HG02642 (cell line): ENCODE measurements at regions not wholly inside any gene's neighbourhood (a gene's known extent, or its start where the extent isn't known, plus 50 kb on each side); places are given as distances from the start of the nearest gene placed in this dataset.
"Not testable (repeated sequence)": the region's sequence is repeated elsewhere in the genome, so short reads cannot be mapped to it uniquely, and the experiment has no call there.

ENCODE experiments used
- ATAC-seq: cut with Tn5 transposase; IDR thresholded peaks from one replicate; pipeline ENCODE4 v1.9.1; 2021; ENCODE audit warnings: mild to moderate bottlenecking; ENCODE audit not compliant: unreplicated experiment, poor library complexity

- no peak for ATAC-seq
Observed at GRCh38 chr9:129419382-129419899, 201.5 kb downstream of the C9orf50 start.

DNA sequence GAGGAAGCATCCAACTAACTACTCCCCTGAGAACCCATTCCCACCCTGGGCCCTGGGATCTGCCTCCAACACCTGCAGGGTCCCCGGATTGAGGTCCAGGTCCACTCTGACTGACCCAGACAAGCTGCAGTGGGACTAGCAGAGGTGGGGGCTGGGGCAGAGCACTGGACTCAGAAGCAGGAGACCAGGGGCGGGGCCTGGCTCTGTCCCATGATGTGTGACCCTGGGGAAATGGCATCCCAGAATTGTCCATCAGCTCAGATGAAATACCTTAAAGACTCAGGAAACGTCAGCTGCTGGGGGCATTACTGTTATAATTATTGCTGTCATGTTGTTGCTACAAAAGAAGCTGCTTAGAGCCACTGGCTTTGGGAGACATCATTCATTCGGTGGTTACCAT lies 202.4 kb downstream of the C9orf50 start:
- no peak for ATAC-seq

GRCh38 chr9:129416821-129417539 lies 203.9 kb downstream of the C9orf50 start:
- ATAC-seq, result no peak

DNA sequence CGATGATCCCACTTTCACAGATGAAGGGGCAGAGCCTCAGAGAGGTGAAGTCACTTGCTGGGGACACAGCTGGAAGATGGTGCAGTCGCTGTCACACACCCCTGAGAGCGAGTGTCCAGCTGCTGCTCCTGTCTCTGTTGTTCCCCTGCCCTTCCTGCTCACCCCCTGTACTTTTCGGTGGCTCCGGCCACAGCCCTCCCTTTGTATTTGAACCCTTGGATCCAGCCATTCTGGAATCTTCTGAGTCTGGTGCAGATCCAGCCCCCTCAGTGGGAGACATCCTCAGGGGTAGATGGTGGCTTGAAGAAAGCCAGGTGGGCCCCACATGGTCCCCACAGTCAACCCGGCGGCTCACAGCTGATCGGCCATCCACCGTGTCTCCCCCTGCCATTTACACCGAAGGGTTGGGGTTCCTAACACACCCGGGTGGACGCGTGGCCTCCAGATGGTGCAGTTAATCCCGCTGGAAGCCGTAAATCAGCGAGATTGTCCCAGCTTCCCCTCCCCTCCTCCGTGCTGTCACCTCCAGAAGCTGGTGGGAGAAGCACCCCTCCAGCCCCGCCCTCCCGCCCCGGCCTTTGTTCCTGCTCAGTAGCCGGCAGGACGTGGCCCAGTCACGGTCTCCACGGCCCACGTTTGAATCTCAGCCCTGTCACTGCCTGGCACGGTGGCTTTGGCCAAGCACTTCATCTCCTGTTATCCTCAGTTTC lies 204.8 kb downstream of the C9orf50 start:
- no peak for ATAC-seq

GRCh38 chr9:129414993-129415941 lies 205.6 kb downstream of the C9orf50 start:
- ATAC-seq, result no peak

DNA sequence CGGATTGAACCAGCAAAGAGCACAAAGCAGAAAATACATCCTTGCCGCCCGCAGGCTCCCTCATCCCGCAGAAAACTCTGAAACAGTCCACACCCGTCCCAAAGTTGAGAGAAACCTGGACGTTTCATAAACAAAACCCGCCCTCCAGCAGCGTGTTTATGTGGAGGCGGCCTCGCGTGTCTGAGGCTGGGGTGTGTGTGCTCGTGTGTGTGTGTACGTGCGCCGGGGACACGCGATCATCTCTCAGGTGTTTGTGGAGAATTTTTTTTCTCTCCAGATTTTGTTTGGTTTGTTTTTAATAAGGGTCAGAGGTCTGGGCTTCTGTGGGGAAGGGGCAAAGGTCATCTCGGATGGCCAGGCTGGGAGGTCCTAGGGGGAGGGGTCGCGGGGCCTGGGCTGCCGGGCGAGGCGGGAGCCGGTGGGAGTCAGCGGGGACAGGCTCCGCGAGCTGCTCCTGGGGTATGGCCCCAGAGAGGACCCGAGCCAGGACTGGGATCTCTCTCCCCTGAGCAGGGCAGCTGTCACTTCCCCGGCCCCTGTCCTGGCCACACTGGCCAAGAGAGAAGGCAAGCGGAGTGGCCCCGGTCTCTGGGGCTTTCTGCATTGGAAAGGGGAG lies 206.4 kb downstream of the C9orf50 start:
- no peak for ATAC-seq

DNA sequence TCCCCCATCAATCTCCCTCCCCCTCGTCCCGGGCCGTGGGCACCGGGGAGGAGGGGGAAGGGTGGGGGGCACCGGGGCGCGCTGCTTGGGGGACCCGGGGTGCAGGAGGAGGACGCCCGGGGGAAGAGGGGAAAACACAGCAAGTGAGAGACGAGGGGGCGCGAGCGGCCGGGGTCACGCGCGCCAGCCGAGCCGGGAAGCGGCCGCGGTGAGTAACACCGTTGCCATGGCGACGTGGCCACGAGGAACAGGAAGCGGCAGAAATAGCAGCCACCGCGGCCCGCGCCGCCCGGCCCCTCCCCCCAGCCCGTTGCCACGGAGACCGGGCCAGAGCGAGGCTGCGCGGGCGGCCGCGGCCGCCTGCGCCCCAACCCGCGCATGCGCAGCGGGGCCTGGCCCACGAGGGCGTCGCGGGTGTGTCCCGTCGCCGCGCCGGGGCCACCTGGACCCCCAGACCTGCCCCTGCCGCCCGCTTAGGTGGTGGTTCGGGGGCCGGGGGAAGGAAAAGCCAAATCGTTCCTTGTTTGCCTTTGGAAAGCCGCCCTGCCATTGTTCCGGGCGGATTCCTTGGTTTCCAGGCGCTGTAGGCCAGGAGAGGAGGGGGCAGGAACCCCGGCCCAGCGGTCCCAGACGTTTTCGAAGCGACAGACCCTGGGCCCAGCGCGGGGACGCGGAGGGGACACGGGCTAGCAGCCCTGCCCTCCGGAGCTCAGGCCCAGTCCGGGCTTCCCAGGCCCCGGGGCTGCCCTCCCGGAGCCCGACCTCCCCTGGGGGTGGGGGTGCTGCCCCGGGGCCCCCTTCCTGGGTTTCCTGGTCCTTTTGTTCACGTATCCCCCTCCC lies 207.1 kb downstream of the C9orf50 start:
- peak; percentile 89 for ATAC-seq

DNA sequence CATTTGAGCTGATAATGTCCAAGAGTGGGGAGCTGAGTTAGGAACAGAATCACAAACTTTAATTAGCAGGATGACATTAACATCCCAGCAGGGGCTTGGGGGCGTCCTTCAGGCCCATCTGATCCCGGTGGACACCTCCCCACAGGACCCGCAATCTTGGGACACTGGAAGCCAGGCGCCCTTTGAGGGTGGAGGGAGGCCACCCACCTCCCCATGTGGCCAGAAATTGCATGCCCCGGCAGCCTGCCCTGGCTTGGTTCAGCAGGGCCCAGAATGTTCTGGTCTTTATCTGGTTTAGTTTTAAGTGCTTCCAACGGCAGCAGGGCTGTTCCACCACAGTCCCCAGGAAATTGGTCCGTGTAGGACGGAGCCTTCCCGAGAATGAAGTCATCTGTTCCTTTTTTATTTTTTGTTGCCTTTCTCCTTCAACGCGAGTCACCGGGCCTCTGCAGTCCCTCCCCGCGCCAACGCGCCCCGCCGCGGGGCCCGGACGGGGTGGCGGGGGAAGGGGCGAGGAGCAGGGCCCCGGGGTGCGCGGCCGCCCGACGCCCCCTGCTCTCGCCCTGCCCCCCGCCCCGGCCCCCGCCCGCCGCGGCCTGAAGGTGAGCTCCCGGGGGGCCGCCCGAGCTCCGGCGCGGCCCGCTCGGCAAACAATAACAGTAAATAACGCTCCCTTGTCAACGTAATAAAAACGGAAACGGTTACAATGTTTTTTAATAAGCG lies 207.9 kb downstream of the C9orf50 start:
- ATAC-seq, result peak; percentile 21

DNA sequence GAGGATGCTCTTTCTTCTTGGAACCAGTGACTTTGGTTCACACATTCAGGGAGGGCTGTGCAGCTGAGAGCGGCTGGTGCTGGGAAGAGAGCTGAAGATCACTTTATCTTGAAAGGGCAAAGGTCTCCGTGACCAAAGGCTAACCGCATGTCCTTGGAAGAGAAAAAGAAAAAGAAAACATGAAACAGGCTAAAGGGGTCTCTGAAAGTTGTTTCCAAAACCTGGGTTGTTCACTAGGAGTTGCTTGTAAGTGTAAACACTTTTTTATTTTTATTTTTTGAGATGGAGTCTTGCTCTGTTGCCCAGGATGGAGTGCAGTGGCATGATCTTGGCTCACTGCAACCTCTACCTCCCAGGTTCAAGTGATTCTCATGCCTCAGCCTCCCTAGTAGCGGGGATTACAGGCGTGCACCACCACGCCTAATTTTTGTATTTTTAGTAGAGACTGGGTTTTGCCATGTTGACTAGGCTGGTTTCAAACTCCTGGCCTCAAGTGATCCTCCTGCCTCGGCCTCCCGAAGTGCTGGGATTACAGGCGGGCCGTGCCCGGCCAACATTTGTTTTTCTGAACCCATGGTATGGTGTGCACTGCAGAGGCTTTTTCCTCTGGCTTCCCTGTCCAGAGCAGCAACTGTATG lies 208.6 kb downstream of the C9orf50 start:
- not testable (repeated sequence) for ATAC-seq

- no peak for ATAC-seq
Observed at GRCh38 chr9:129411501-129412175, 209.3 kb downstream of the C9orf50 start.

DNA sequence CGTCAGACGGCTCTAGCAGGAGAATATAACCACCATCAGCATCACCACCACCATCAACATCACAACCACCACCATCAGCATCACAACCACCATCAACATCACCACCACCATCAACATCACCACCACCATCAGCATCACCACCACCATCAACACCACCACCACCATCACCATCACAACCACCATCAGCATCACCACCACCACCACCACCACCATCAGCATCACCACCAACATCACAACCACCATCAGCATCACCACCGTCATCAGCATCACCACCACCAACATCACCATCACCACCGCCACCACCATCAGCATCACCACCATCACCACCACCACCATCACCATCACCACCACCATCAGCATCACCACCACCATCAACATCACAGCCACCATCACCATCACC lies 210.7 kb downstream of the C9orf50 start:
- ATAC-seq, result no peak

DNA sequence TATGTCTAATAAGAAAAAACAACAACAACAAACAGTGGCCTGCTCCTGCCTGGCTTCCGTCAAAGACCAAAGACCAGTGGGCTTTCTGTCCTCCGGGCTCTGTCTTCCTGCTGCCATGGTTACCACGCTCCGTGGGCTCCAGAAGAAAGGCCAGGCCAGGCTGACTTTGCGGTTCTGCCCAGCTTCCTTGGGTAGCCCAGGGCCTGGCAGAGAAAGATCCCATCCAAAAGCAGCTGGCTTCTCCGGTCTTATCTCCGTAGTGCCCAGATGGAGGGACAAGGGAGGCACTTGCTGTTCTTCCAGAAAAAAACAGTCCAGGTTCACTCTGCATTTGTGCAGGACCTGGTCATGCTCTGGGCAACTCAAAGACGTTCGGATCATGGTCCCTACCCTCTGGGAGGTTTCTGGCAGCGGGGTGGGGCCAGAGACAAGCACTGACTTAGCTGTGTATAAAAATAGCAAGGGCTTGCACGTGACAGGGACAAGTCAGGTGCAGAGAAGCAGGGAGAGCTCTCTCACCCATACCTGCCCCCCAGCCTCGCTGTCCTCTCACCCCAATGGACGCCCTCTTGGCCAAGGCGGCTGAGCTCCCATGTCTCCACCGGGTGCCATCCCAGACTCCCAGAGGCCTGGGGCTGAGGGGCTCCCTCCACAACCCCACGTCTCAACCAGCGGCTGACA lies 212.2 kb downstream of the C9orf50 start:
- ATAC-seq, result no peak

- ATAC-seq, result no peak
Observed at GRCh38 chr9:129407905-129408452, 212.9 kb downstream of the C9orf50 start.

- no peak for ATAC-seq
Observed at GRCh38 chr9:129406278-129407225, 214.3 kb downstream of the C9orf50 start.

DNA sequence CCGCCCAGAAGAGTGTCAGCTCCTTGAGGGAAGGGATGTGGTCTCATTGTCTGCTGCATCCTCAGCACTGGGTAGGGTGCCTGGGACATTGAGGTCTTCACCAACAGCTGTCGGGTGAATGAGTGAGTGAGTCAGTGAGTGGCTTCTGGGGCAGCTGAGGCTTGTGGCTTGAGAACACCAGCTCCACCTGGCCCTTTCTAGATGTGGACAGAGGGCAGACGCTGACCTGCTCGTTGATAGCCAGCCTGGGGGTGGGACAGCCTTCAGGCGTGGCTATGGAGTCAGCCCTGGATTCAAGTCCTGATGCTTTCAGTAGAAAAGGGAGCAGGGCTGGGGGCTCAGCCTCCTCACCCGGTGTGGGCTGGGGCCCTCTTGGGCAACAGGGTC lies 215.1 kb downstream of the C9orf50 start:
- ATAC-seq, result no peak
